Jurkat, Clone E6-1 (cell line): ENCODE measurements at regions not wholly inside any gene's neighbourhood (a gene's known extent, or its start where the extent isn't known, plus 50 kb on each side); places are given as distances from the start of the nearest gene placed in this dataset.
"Not testable (repeated sequence)": the region's sequence is repeated elsewhere in the genome, so short reads cannot be mapped to it uniquely, and the experiment has no call there.

Experiments used
- DNase-seq: peaks from one replicate; pipeline ENCODE4 v3.0.0-alpha.2; 2011; ENCODE audit warnings: low read depth, low spot score
- H3K4me3 ChIP-seq: 2 replicates; pipeline ENCODE4 v1.5.1; 2011; ENCODE audit warnings: mild to moderate bottlenecking, low read length, control low read depth, moderate library complexity

DNA sequence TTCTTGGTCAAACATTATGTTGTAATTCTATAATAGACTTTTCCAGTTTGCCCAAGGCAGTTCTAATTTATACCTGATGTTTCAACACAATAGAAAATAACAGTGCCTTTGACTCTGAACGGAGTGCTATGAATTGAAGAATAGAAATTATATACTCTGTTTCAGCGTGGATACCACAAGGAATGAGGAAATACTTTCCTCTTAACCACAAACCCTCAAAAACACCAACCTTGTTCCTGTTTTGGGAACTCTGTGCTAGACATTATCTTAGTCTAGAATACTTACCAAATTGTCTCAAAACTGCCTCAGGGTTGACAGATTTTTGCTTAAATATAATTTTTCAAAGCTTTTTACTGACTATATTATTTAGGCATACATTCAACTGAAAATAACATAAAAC lies 1629.3 kb downstream of the MRPL39 start:
- no peak overlapping the region for H3K4me3 ChIP-seq
- DNase-seq, result no peak

DNA sequence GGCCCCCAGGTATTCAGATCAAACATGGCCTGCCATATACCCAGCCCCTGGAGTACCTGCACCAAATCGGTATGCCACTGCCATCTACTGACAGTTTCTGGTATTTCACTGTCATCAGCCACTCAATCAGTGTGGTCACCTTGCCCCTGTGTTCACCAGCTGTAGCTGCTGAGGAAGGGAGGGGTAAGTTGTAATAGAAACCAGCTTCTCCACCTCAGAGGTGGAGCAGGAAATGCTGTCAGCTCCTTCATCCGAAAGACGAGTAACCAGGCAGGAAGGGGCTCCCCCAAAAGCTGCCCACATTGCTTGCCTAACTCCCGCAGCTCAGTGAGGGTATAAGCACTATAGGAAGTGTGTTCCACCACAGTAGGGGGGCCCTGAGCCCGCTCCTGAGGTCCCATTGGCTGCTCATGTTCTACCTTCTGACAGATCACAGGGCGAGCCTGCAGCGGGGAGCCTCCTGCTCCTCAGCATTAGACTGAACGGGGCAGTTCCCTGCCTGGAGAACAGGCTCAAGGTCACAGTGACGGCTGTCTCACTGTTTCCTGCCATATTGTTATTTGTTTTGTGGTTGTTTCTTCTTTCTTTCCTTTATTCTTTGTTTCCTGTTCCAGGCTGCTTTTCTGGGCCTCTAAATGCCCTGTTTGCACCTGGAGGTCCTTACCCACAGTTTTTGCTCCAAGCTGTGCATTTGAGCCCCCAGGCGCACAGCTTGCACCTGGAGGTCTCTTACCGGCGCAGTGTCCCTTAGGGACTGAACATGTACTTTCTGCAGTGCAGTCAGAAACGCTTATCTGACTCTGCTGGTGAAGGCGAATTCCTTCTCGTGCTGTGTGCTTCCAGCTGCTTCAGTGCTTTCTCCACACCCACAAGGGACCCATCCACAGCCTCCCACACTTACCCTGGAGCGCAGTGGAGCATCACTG lies 1638.3 kb downstream of the MRPL39 start:
- peak overlapping the region; percentile 9; the same call in 1 of the 2 replicates for H3K4me3 ChIP-seq
- DNase-seq, result peak; percentile 85

DNA sequence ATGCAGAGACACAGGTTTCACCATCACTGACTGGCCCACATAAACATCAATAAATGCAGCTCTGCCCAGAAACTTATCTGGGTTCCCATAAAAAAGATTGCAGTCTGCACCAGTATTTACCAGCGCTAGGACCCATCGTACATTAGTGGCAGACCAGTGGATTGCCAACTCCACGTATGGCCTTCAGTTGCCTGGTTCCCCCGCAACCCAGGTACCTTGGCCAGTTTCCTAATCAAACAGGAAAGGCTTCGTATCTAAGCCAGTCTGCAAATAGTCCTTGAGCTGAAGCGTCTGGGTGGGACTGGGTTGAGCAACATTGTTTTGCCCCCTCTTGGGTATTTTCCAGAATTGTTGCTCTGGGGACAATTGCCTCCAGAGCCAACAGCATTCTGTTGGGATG lies 1639.3 kb downstream of the MRPL39 start:
- DNase-seq, result no peak

GRCh38 chr21:23963454-23963853 lies 1643.8 kb downstream of the MRPL39 start:
- no peak overlapping the region for H3K4me3 ChIP-seq
- no peak for DNase-seq

More for the DNA sequence above, 1639.3 kb downstream of the MRPL39 start:
- no peak overlapping the region for H3K4me3 ChIP-seq

DNA sequence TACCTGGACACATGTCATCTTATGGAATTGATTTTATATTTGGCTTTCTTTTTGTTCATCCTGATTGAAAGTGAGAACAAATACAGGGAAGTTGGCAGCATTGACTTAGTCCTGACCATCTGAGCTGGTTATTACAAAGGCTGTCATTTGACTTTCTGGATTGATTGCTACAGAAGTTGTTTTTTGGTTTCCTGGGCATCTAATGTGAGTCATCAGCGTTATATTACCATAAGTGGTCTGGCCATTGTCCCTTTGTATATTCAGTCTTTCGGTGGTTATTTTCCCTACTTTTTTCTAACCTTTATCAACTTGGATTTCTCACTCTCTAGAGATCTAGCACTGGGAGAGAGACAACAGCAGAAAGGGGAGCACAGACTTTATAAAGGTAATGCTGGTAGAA lies 1646.5 kb downstream of the MRPL39 start:
- H3K4me3 ChIP-seq, result no peak overlapping the region
- DNase-seq, result no peak

GRCh38 chr21:23955135-23955843 lies 1652.0 kb downstream of the MRPL39 start:
- H3K4me3 ChIP-seq, result no peak overlapping the region

DNA sequence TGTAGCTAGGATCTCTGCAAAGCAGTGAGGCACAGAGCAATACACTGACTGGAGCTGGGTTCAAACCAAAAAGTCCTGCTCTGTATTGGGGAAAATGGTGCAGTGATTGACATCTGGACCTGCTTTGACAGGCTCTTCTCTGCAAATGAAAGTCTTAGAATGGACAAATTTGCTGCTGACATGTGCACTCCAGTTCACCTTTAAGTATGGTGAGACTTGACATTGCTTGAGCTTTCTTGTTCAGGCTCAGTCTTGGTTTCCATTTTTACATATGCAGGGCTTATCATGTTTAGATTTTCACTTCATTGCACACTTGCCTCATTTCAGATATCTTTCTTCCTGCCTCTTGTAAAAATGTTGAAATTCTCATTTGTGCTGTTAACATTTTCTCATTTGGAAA lies 1655.0 kb downstream of the MRPL39 start:
- no peak overlapping the region for H3K4me3 ChIP-seq
- no peak for DNase-seq

More at GRCh38 chr21:23955135-23955843, 1652.0 kb downstream of the MRPL39 start:
- no peak for DNase-seq

DNA sequence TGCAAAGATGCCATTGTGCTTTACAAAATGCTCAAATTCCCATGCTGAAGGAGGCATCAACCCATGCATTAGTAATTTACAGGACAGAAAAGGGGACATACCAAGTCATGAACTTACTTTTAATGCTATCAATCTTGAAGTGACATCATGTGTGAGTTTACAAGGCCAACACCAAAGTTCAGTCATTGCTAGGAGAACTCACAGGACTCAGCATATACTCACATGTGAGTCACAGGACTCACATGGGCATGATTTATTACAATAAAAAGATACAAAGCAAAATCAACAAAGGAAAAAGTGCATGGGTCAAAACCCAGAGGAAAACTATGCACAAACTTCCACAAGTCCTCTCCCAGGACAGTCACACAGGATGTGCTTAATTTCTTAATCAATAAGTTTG lies 1656.0 kb downstream of the MRPL39 start:
- no peak for DNase-seq
- no peak overlapping the region for H3K4me3 ChIP-seq

- peak; percentile 17 for DNase-seq
- no peak overlapping the region for H3K4me3 ChIP-seq
Observed at GRCh38 chr21:23950344-23950743, 1656.9 kb downstream of the MRPL39 start.

GRCh38 chr21:23949493-23949892 lies 1657.8 kb downstream of the MRPL39 start:
- no peak overlapping the region for H3K4me3 ChIP-seq
- no peak for DNase-seq

- H3K4me3 ChIP-seq, result no peak overlapping the region
- DNase-seq, result no peak
Observed at GRCh38 chr21:23939369-23940065, 1667.8 kb downstream of the MRPL39 start.

DNA sequence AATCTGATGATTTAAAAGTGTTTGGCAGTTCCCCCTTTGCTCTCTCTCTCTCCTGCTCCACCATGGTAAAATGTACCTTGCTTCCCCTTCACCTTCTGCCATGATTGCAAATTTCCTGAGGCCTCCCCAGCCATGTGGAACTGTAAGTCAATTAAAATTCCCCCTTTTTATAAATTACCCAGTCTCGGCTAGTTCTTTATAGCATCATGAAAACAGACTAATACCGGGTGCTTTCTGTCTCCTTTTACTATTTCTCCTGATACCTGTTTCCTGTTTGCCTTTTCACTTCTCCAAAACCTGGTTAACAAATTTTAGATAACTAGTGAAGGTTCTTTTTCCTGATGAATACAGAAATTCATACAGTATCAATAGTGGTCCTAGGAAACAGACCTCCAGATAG lies 1670.3 kb downstream of the MRPL39 start:
- no peak overlapping the region for H3K4me3 ChIP-seq
- DNase-seq, result no peak

DNA sequence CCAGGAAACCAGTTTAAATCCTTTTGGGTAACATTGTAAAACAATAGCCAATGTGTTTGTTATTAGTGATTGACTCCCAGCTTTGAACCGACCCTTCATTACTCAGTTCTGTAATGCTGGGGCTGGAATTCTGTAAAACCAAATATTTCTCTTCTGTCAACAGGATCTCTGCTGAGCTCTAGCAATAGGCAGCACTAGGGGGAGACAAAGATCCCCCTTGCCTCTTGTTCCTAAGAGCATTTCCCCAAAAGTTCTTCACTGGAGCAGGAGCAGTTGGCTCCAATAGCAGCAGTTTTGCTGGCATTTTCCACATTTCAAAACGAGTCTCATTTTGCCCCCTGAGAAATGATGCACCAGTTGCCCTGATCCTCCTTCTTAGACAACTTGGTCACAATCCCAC lies 1671.1 kb downstream of the MRPL39 start:
- H3K4me3 ChIP-seq, result no peak overlapping the region
- DNase-seq, result peak; percentile 10

- H3K4me3 ChIP-seq, result no peak overlapping the region
- DNase-seq, result no peak
Observed at GRCh38 chr21:23930565-23930964, 1676.7 kb downstream of the MRPL39 start.

- not testable (repeated sequence) for H3K4me3 ChIP-seq, DNase-seq
Observed at GRCh38 chr21:23926430-23926829, 1680.9 kb downstream of the MRPL39 start.

- no peak overlapping the region for H3K4me3 ChIP-seq
- DNase-seq, result no peak
Observed at GRCh38 chr21:23921670-23922418, 1685.4 kb downstream of the MRPL39 start.

DNA sequence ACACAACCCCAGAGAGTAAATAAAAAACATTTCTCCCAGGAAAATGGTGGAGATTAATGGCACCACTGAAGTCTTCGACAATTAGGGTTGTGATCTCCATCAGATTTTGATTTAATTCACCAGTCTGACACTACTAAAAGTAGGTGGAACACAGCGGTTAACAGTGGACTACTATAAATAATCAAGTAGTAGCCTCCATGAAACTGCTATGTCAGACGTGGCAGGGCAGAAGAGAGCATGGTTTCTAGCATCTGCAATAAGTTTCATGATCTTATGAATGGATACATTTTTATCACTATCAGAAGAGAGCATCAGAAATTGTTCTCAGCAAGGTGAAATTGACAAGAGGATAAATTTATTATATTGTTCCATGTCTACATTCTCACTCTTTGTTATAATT lies 1706.6 kb downstream of the MRPL39 start:
- DNase-seq, result no peak
- no peak overlapping the region for H3K4me3 ChIP-seq

GRCh38 chr21:23899561-23899960 lies 1707.7 kb downstream of the MRPL39 start:
- DNase-seq, result no peak
- H3K4me3 ChIP-seq, result no peak overlapping the region

DNA sequence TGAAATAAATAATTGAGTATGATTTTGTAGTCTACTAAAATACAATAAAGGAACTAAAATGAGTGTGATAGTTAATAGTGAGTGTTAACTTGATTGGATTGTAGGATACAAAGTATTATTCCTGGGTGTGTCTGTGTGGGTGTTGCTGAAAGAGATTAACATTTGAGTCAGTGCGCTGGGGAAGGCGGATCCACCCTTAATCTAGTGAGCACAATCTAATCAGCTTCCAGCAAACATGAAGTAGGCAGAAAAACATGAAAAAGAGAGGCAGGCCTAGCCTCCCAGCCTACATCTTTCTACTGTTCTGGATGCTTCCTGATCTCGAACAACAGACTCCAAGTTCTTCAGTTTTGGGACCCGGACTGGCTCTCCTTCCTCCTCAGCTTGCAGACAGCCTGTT lies 1716.6 kb downstream of the MRPL39 start:
- no peak for DNase-seq
- no peak overlapping the region for H3K4me3 ChIP-seq
